ENCODE measurements at regions not wholly inside any gene's neighbourhood (a gene's known extent, or its start where the extent isn't known, plus 50 kb on each side); places are given as distances from the start of the nearest gene placed in this dataset.

DNA sequence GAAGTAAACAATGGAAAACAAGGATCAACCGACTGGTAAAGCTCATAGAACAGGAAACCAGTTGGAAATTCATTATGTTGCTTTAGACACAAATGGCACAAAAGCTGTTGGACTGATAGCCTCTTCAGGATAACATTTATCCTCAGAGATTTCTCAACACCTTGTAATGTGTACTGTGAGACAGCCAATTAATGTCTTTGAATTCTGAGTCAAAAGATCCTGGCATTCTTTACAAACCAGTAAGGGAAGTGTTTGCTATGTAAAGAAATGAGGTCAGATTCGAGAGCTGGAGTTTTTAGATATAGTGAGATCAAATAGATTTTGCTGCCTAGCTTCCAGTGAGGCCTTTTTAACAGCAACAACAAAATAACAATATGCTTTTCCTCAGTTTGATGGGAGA, 439.2 kb downstream of the C6orf118 start (continued):
- TF ChIP-seq, protein P1, sequence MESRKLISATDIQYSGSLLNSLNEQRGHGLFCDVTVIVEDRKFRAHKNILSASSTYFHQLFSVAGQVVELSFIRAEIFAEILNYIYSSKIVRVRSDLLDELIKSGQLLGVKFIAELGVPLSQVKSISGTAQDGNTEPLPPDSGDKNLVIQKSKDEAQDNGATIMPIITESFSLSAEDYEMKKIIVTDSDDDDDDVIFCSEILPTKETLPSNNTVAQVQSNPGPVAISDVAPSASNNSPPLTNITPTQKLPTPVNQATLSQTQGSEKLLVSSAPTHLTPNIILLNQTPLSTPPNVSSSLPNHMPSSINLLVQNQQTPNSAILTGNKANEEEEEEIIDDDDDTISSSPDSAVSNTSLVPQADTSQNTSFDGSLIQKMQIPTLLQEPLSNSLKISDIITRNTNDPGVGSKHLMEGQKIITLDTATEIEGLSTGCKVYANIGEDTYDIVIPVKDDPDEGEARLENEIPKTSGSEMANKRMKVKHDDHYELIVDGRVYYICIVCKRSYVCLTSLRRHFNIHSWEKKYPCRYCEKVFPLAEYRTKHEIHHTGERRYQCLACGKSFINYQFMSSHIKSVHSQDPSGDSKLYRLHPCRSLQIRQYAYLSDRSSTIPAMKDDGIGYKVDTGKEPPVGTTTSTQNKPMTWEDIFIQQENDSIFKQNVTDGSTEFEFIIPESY (IDR thresholded peaks at IDR 0.05; ENCODE audit: extremely low read depth, insufficient replicate concordance, low read length) = no peak
- TF ChIP-seq CBX3 (IDR thresholded peaks at IDR 0.05; ENCODE audit: low read depth) = no peak
- TF ChIP-seq POLR2A (IDR thresholded peaks at IDR 0.05; ENCODE audit: borderline replicate concordance, extremely low read depth, insufficient read depth, insufficient read length) = no peak
- no peak for TF ChIP-seq TCF7L2 (IDR thresholded peaks at IDR 0.05; ENCODE audit: borderline replicate concordance, extremely low read depth, insufficient read depth, insufficient read length)
- no peak for TF ChIP-seq POLR2AphosphoS5 (IDR thresholded peaks at IDR 0.05; ENCODE audit: low read depth, low read length)
- TF ChIP-seq, protein P2, sequence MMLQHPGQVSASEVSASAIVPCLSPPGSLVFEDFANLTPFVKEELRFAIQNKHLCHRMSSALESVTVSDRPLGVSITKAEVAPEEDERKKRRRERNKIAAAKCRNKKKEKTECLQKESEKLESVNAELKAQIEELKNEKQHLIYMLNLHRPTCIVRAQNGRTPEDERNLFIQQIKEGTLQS (IDR thresholded peaks at IDR 0.05) = no peak
- TF ChIP-seq YY1 (IDR thresholded peaks at IDR 0.05; ENCODE audit: extremely low read depth, insufficient replicate concordance, low read depth, low read length) = no peak
- no peak for TF ChIP-seq ZFX (IDR thresholded peaks at IDR 0.05)
- no peak for TF ChIP-seq SRF (IDR thresholded peaks at IDR 0.05; ENCODE audit: low read depth)

DNA sequence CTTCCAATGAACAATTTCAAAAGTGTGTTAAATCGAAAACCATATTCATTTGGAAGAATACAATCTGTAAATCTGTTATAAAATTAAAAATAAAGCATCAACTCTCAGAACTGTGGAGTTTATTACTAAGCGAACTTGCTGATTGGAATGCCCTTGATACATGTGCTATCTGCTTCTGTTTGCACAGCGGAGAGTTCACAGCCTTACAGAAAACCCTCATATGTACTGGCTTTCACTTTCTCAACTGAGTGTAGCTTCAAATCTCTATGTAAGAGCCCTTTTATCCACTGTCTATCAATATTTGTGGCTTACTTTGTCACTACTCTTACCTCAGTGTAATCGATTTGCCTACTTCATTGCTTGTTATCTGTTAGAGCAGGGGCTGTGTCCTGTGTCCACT, 447.4 kb downstream of the C6orf118 start:
- H3K9ac ChIP-seq (ENCODE audit: low read length) = no peak overlapping the region
- no peaks in the 10 kb centered on the region for H3K36me3 ChIP-seq (ENCODE audit: control insufficient read depth in 1 of 2, insufficient read depth in 2 of 2, low read length in 2 of 2)
- BruUV-seq (replicated peaks) = no TSS peak
- no peak overlapping the region for H3K4me3 ChIP-seq (replicated peaks in 1 of 2; ENCODE audit: low read depth in 1 of 2, low read length in 2 of 2)
- H3K27me3 ChIP-seq (ENCODE audit: insufficient read depth, low read length) = no peaks in the 10 kb centered on the region
- TF ChIP-seq EZH2 (IDR thresholded peaks at IDR 0.05) (no peak), ZNF274 (IDR thresholded peaks at IDR 0.05; ENCODE audit: low read depth, low read length) (no peak), EGR1 (IDR thresholded peaks at IDR 0.05; ENCODE audit: low read depth) (no peak), CEBPB (IDR thresholded peaks at IDR 0.05; ENCODE audit: low read depth) (no peak), YY1 (IDR thresholded peaks at IDR 0.05; ENCODE audit: extremely low read depth, insufficient replicate concordance, low read depth, low read length) (no peak), ELF1 (IDR thresholded peaks at IDR 0.05; ENCODE audit: borderline replicate concordance, low read depth) (no peak), EZH2phosphoT487 (IDR thresholded peaks at IDR 0.05; ENCODE audit: borderline replicate concordance) (no peak)
- TF ChIP-seq, protein P3, sequence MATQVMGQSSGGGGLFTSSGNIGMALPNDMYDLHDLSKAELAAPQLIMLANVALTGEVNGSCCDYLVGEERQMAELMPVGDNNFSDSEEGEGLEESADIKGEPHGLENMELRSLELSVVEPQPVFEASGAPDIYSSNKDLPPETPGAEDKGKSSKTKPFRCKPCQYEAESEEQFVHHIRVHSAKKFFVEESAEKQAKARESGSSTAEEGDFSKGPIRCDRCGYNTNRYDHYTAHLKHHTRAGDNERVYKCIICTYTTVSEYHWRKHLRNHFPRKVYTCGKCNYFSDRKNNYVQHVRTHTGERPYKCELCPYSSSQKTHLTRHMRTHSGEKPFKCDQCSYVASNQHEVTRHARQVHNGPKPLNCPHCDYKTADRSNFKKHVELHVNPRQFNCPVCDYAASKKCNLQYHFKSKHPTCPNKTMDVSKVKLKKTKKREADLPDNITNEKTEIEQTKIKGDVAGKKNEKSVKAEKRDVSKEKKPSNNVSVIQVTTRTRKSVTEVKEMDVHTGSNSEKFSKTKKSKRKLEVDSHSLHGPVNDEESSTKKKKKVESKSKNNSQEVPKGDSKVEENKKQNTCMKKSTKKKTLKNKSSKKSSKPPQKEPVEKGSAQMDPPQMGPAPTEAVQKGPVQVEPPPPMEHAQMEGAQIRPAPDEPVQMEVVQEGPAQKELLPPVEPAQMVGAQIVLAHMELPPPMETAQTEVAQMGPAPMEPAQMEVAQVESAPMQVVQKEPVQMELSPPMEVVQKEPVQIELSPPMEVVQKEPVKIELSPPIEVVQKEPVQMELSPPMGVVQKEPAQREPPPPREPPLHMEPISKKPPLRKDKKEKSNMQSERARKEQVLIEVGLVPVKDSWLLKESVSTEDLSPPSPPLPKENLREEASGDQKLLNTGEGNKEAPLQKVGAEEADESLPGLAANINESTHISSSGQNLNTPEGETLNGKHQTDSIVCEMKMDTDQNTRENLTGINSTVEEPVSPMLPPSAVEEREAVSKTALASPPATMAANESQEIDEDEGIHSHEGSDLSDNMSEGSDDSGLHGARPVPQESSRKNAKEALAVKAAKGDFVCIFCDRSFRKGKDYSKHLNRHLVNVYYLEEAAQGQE (IDR thresholded peaks at IDR 0.05; ENCODE audit: low read depth) = no peak
- TF ChIP-seq, protein P1 (IDR thresholded peaks at IDR 0.05; ENCODE audit: extremely low read depth, insufficient replicate concordance, low read length) = no peak
- ChIA-PET POLR2A (no interaction called here), CTCF (no interaction called here), RAD21 (ENCODE audit: low non-redundant PET in 1 of 2, low total read pairs in 2 of 2, uncharacterized antibody in 2 of 2, unreplicated experiment in 2 of 2) (no interaction called here)
- H3K9me2 ChIP-seq (ENCODE audit: insufficient read depth) = no peaks in the 10 kb centered on the region
- intact Hi-C loops (cut with micrococcal nuclease) = no loop called here
- DNase-seq (ENCODE audit: low read depth, low spot score) = no peak
- no peak overlapping the region for H3K27ac ChIP-seq (ENCODE audit: low read depth, low read length)
- ATAC-seq = no peak
- no peak overlapping the region for H2AFZ ChIP-seq (ENCODE audit: low read depth, low read length, poor library complexity, severe bottlenecking)
- no peak overlapping the region for H3K4me2 ChIP-seq (ENCODE audit: low read length)
- peaks cover 0 to 8% of the 10 kb centered on the region in 2 experiments; a peak in 2 of 4 replicates for H3K9me3 ChIP-seq (ENCODE audit: control insufficient read depth in 1 of 2, insufficient read depth in 1 of 2, low read depth in 1 of 2, low read length in 2 of 2)
- no peaks in the 10 kb centered on the region for H3K4me1 ChIP-seq (ENCODE audit: control insufficient read depth in 1 of 2, insufficient read depth in 2 of 2, low read length in 2 of 2)
- no peaks in the 10 kb centered on the region for H3K79me2 ChIP-seq (ENCODE audit: insufficient read depth, low read length)
- H4K20me1 ChIP-seq (ENCODE audit: insufficient read depth) = no peaks in the 10 kb centered on the region
